HEK293 (cell line): ENCODE measurements at regions not wholly inside any gene's neighbourhood (a gene's known extent, or its start where the extent isn't known, plus 50 kb on each side); places are given as distances from the start of the nearest gene placed in this dataset.

Source experiments
- CTCF ChIA-PET: fragments of 350-600 bp; formaldehyde crosslinking; extraction: SDS; loops from one replicate; lab custom pipeline; 2021; ENCODE audit warnings: antibody characterized with exemption; lab: Yijun Ruan, JAX
- POLR2A ChIA-PET: fragments of 300-600 bp; formaldehyde crosslinking; extraction: SDS; loops from one replicate; lab custom pipeline; 2020; ENCODE audit warnings: antibody characterized with exemption, inconsistent platforms; lab: Yijun Ruan, JAX
- H3K27ac ChIP-seq: fragments of 200-500 bp; sonication (Bioruptor generic); 2 replicates; pipeline ENCODE4 v1.5.1; 2014; ENCODE audit warnings: low read depth, low read length, control low read depth, inconsistent platforms; ENCODE audit errors: extremely low read depth
- H3K36me3 ChIP-seq, 2 experiments: fragments of 200-500 bp in 1 of 2; sonication (Bioruptor generic) in 1 of 2; 1 replicate in 1 of 2; 2 replicates in 1 of 2; pipeline ENCODE4 v1.5.1; 2014 to 2017; ENCODE audit warnings: inconsistent platforms in 2 of 2, low read length in 2 of 2; ENCODE audit not compliant: control insufficient read depth in 2 of 2, insufficient read depth in 1 of 2
- H3K4me1 ChIP-seq: fragments of 200-500 bp; sonication (Bioruptor generic); 2 replicates; pipeline ENCODE4 v1.5.1; 2014; ENCODE audit warnings: mild to moderate bottlenecking, low read length, inconsistent platforms; ENCODE audit not compliant: control insufficient read depth, insufficient read depth
- H3K4me3 ChIP-seq: 2 replicates; pipeline ENCODE4 v1.5.1; 2011; ENCODE audit warnings: low read depth, mild to moderate bottlenecking, control low read depth, low read length, moderate library complexity
- H3K9me3 ChIP-seq: fragments of 200-500 bp; sonication (Bioruptor generic); 2 replicates; pipeline ENCODE4 v1.5.1; 2014; ENCODE audit warnings: low read depth, low read length, inconsistent platforms; ENCODE audit not compliant: control insufficient read depth, insufficient read depth
- BCL11B ChIP-seq: fragments of 450-650 bp; formaldehyde crosslinking; IDR thresholded peaks from 2 replicates; pipeline ENCODE4 v1.5.1; 2016; ENCODE audit warnings: low read depth, missing biosample characterization, missing genetic modification characterization
- KLF16 ChIP-seq: fragments of 450-650 bp; formaldehyde crosslinking; IDR thresholded peaks from 2 replicates; pipeline ENCODE4 v1.5.1; 2017; ENCODE audit warnings: missing biosample characterization, missing genetic modification characterization
- REST ChIP-seq: fragments of 450-650 bp; formaldehyde crosslinking; IDR thresholded peaks from 2 replicates; pipeline ENCODE4 v1.5.1; 2016; ENCODE audit warnings: missing biosample characterization, missing genetic modification characterization
- ZFHX2 ChIP-seq: fragments of 450-650 bp; formaldehyde crosslinking; conservative IDR thresholded peaks from 2 replicates; pipeline ENCODE4 v1.5.1; 2016; ENCODE audit warnings: missing biosample characterization, missing genetic modification characterization
- ZNF138 ChIP-seq: fragments of 450-650 bp; formaldehyde crosslinking; IDR thresholded peaks from 2 replicates; pipeline ENCODE4 v1.5.1; 2016; ENCODE audit warnings: missing biosample characterization, missing genetic modification characterization, borderline replicate concordance
- ZNF18 ChIP-seq: fragments of 450-650 bp; formaldehyde crosslinking; IDR thresholded peaks from 2 replicates; pipeline ENCODE4 v1.5.1; 2016; ENCODE audit warnings: missing biosample characterization, missing genetic modification characterization
- ZNF2 ChIP-seq: fragments of 450-650 bp; formaldehyde crosslinking; IDR thresholded peaks from 2 replicates; pipeline ENCODE4 v1.5.1; 2016; ENCODE audit warnings: missing biosample characterization, missing genetic modification characterization
- ZNF211 ChIP-seq: fragments of 450-650 bp; formaldehyde crosslinking; IDR thresholded peaks from 2 replicates; pipeline ENCODE4 v1.5.1; 2016; ENCODE audit warnings: low read depth, missing biosample characterization, missing genetic modification characterization
- ZNF280D ChIP-seq: fragments of 450-650 bp; formaldehyde crosslinking; IDR thresholded peaks from 2 replicates; pipeline ENCODE4 v1.5.1; 2016; ENCODE audit warnings: missing biosample characterization, missing genetic modification characterization
- ZNF335 ChIP-seq: fragments of 450-650 bp; formaldehyde crosslinking; conservative IDR thresholded peaks from 2 replicates; pipeline ENCODE4 v1.5.1; 2016; ENCODE audit warnings: missing biosample characterization, missing genetic modification characterization
- ZNF354C ChIP-seq: fragments of 450-650 bp; formaldehyde crosslinking; IDR thresholded peaks from 2 replicates; pipeline ENCODE4 v1.5.1; 2016; ENCODE audit warnings: missing biosample characterization, missing genetic modification characterization, low read depth, borderline replicate concordance
- ZNF513 ChIP-seq: fragments of 450-650 bp; IDR thresholded peaks from 2 replicates; pipeline ENCODE4 v1.5.1; 2018; ENCODE audit warnings: missing biosample characterization, missing genetic modification characterization
- ZNF658 ChIP-seq: fragments of 450-650 bp; formaldehyde crosslinking; IDR thresholded peaks from 2 replicates; pipeline ENCODE4; 2016; ENCODE audit warnings: missing biosample characterization, missing genetic modification characterization
- ZNF76 ChIP-seq: fragments of 450-650 bp; formaldehyde crosslinking; IDR thresholded peaks from 2 replicates; pipeline ENCODE4; 2016; ENCODE audit warnings: low read depth, missing biosample characterization, missing genetic modification characterization, borderline replicate concordance
- ZSCAN5A ChIP-seq: fragments of 450-650 bp; formaldehyde crosslinking; IDR thresholded peaks from 2 replicates; pipeline ENCODE4 v1.5.1; 2016; ENCODE audit warnings: missing biosample characterization, missing genetic modification characterization

- no peak for TF ChIP-seq ZSCAN5A (tag by site-specific recombination)
- TF ChIP-seq, all 188 proteins: peak for 1
Measured at GRCh38 chr10:20662742-20663141, 234.4 kb downstream of the NEBL start (continued).

- TF ChIP-seq REST (tag by site-specific recombination) = no peak
- no peak for TF ChIP-seq ZNF211 (tag by site-specific recombination)
- no peak for TF ChIP-seq BCL11B (tag by site-specific recombination)
- Histone ChIP-seq H3K4me3 (no peak overlapping the region), H3K9me3 (no peaks in the 10 kb centered on the region), H3K4me1 (no peaks in the 10 kb centered on the region), H3K27ac (no peak overlapping the region), H3K36me3 (no peaks in the 10 kb centered on the region)
- ChIA-PET CTCF (no interaction called here), POLR2A (no interaction called here)
Measured at GRCh38 chr10:20659225-20659624, 237.9 kb downstream of the NEBL start.

GRCh38 chr10:20658158-20658557 lies 239.0 kb downstream of the NEBL start:
- H3K9me3 ChIP-seq = no peaks in the 10 kb centered on the region
- no peak overlapping the region for H3K27ac ChIP-seq
- ChIA-PET CTCF (no interaction called here), POLR2A (no interaction called here)
- no peak overlapping the region for H3K4me3 ChIP-seq
- no peaks in the 10 kb centered on the region for H3K36me3 ChIP-seq
- H3K4me1 ChIP-seq = no peaks in the 10 kb centered on the region
- TF ChIP-seq ZNF76 (tag by site-specific recombination) = no peak
- TF ChIP-seq ZNF280D (tag by site-specific recombination) = no peak
- TF ChIP-seq ZNF658 (tag by site-specific recombination) = no peak
- no peak for TF ChIP-seq KLF16
- no peak for TF ChIP-seq ZNF513 (tag by site-specific recombination)
- TF ChIP-seq ZNF2 (tag by site-specific recombination) = no peak
- no peak for TF ChIP-seq ZNF354C (tag by site-specific recombination)
- no peak for TF ChIP-seq BCL11B (tag by site-specific recombination)
- TF ChIP-seq ZNF18 (tag by site-specific recombination) = no peak
- TF ChIP-seq ZNF335 = no peak
- no peak for TF ChIP-seq ZNF138 (tag by site-specific recombination)
- no peak for TF ChIP-seq ZFHX2 (tag by site-specific recombination)
- TF ChIP-seq, all 188 proteins: peak for 0
